GM20000 (cell line): ENCODE measurements at regions not wholly inside any gene's neighbourhood (a gene's known extent, or its start where the extent isn't known, plus 50 kb on each side); places are given as distances from the start of the nearest gene placed in this dataset.

ENCODE experiments used
- DNase-seq: peaks from one replicate; pipeline ENCODE4 v3.0.0; 2012; ENCODE audit warnings: low spot score
- CTCF ChIP-seq: IDR thresholded peaks from 2 replicates; pipeline ENCODE4 v1.5.1; 2012; ENCODE audit warnings: mild to moderate bottlenecking, control low read depth; ENCODE audit errors: extremely low read depth, missing control alignments

- TF ChIP-seq CTCF, result no peak
- DNase-seq, result no peak
Observed at GRCh38 chr13:78981913-78982312, 323.0 kb upstream of the OBI1 start.

- TF ChIP-seq CTCF, result no peak
- no peak for DNase-seq
Observed at GRCh38 chr13:78979349-78979748, 320.4 kb upstream of the OBI1 start.

GRCh38 chr13:78978381-78978998 lies 319.5 kb upstream of the OBI1 start:
- DNase-seq, result peak; percentile 41
- peak; percentile 59 for TF ChIP-seq CTCF

- DNase-seq, result no peak
- TF ChIP-seq CTCF, result no peak
Observed at GRCh38 chr13:78977311-78977710, 318.4 kb upstream of the OBI1 start.

- no peak for TF ChIP-seq CTCF
- DNase-seq, result no peak
Observed at GRCh38 chr13:78976696-78977095, 317.7 kb upstream of the OBI1 start.

- TF ChIP-seq CTCF, result no peak
- no peak for DNase-seq
Observed at GRCh38 chr13:78972561-78972960, 313.6 kb upstream of the OBI1 start.

GRCh38 chr13:78971355-78972025 lies 312.5 kb upstream of the OBI1 start:
- TF ChIP-seq CTCF, result no peak
- no peak for DNase-seq
